Left lobe of liver (tissue), 2 donors: ENCODE measurements at regions not wholly inside any gene's neighbourhood (a gene's known extent, or its start where the extent isn't known, plus 50 kb on each side); places are given as distances from the start of the nearest gene placed in this dataset.

Source experiments
- ATAC-seq: fragments of 200-7000 bp; cut with Tn5 transposase; one replicate; pipeline ENCODE4 v1.9.1; 2020; ENCODE audit warnings: mild to moderate bottlenecking, moderate library complexity
- DNase-seq: peaks from one replicate; pipeline ENCODE4 v3.0.0-alpha.2; 2020; ENCODE audit warnings: low spot score
- donor health status: DM: no; HTN: no; CAD: no; lungs with moderate emphysema.
- donor health status: DM: no; HTN: yes; CAD: no.

- DNase-seq: no peak
- no peak for ATAC-seq
Measured at GRCh38 chr4:89373394-89373793, 65.8 kb upstream of the GPRIN3 start.

- ATAC-seq (no peak), DNase-seq (no peak)
Measured at GRCh38 chr4:89371614-89372013, 64.0 kb upstream of the GPRIN3 start.

DNA sequence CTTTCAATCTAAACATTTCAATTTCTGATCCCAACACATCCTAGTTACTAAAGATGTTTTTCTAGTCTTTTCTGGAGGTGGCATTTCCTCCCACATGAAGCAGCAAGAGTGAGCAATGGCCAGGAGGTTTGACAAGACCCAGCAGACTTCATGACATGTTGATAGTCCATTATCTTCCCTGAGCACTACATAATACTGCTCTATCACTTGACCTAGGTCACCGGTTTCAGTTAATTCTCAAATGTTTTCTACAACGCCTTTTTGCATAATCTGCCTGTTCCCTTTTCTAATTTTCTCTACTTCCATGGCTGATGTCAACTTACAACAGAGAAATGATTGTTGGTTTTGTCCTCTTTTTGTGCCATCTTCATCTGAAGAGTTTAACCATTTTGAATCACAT is 62.0 kb upstream of the GPRIN3 start:
- DNase-seq: no peak
- no peak for ATAC-seq

DNA sequence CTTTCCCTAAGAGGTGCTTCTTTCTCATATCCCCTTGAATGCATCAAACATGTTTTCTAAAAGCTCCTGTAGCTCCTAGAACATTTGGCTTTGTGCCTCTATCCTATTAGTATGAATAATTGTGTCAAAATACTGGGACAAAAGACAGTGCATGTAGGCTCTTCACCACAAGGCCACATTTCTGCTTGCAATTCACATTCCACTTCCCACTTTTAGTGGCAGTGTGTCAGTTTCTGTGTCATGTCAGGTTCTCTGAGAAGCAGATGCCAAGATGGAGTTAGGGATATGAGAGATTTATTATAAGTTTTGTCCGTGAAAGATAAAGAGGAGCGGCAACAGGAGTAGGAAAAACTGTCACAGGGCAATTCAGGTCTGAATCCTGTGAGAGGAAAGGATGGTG is 61.3 kb upstream of the GPRIN3 start:
- no peak for ATAC-seq
- no peak for DNase-seq

GRCh38 chr4:89365776-89366175 is 58.2 kb upstream of the GPRIN3 start:
- DNase-seq: no peak

DNA sequence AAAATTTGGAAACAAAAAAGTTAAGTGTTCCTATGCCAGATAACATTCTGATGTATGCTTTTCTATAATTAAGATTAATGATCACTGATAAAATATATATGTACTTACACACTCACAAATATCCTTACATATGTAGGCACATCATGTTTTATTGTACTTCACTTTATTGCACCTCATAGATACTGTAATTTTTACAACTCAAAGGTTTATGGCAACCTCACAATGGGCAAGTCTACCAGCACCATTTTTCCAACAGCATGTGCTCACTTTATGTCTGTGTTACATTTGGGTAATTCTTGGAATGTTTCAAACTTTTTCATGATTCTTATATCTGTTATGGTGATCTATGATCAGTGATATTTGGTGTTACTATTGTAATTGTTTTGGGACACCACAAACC is 57.8 kb upstream of the GPRIN3 start:
- DNase-seq: no peak
- ATAC-seq: no peak

More at GRCh38 chr4:89365776-89366175, 58.2 kb upstream of the GPRIN3 start:
- no peak for ATAC-seq

DNA sequence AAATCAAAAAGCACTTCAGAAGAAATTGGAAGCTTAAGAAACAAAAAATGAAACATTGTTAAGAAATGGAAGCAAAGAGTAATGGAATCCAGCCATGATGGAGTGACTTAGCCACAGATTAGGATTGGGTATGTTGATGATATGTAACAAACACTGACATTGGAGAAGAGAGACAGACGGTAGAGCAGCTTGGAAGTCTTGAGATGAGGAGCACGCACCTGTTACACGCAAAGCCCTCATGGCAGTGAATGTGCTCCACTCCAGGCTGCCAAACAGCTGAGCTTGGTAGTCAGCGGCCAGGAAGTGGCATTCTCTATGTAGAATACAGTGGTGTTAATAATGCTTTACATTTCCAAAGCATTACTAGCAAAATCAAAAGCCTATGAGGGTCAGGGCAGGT is 56.9 kb upstream of the GPRIN3 start:
- ATAC-seq (no peak), DNase-seq (no peak)

DNA sequence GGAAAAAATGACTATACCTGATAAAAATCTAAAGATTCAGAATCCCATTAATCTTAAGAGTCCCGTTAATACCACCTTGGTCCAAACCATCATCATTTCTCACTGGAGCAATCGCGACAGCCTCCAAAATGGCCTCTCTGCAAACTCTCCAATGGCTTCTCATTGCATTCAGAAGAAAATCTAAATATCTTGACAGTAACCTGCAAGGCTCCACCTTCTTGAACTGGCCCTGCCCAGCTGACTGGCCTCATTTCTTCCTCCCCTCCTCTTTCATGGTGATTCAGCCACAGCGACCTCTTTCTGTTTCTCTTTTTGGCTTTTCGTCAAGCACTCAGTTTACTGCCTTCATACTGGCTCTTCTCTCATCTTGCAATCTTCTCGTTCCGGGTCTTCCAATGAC is 56.2 kb upstream of the GPRIN3 start:
- no peak for DNase-seq

DNA sequence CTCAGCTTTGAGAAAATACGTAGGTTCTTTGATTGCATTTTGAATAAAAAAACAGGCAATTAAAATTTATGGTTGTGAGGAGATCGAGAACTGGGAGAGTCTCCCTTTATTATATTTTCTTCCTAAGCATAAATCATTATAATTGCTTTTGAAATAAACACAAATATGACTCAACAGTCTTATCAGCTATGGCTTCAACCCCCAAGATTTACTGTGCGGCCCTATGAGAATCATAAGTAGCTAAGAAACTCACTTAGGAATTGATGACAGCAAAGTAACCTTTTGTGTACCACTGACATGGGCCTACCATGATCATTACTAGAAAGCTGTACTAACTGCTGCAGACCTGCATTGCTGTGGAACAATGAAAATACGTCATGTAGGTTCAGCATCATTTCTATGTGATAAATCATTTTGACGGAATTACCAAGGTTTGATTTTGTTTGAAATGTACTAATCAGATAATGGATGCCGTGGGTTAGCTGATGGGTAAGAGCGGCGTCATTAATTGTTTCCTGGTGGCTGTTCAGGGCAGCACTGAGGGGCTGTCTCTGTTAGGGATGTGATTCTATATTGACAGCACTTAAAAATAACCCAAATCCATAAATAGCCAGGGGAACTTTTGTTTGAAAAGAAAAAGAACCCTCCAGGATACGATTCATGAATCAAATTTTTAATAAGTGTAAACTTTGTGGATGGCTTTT is 51.5 kb upstream of the GPRIN3 start:
- ATAC-seq (no peak), DNase-seq (no peak)

More for the DNA sequence above, 56.2 kb upstream of the GPRIN3 start:
- ATAC-seq: no peak

GRCh38 chr4:89357787-89358186 is 50.2 kb upstream of the GPRIN3 start:
- ATAC-seq (no peak), DNase-seq (no peak)
